K562 (cell line): ENCODE measurements at regions not wholly inside any gene's neighbourhood (a gene's known extent, or its start where the extent isn't known, plus 50 kb on each side); places are given as distances from the start of the nearest gene placed in this dataset.

Experiments used
- ATAC-seq: fragments of 200-7000 bp; cut with Tn5 transposase; 3 replicates; pipeline ENCODE4 v1.9.1; 2020; ENCODE audit warnings: moderate library complexity
- BruUV-seq: library from RNA; stranded (reverse); fragments of 400-500 nt; replicated peaks from 2 replicates; lab custom pipeline; 2021; lab: Mats Ljungman, UMichigan
- CTCF ChIA-PET: fragments of 300-600 bp; formaldehyde crosslinking; extraction: SDS; loops from one replicate; lab custom pipeline; 2021; ENCODE audit warnings: low intra/inter-chr PET ratio; lab: Yijun Ruan, JAX
- POLR2A ChIA-PET: fragments of 300-600, 350-650 bp; sonication (Branson Sonifier 250); formaldehyde crosslinking; extraction: SDS; loops from one replicate; lab custom pipeline; 2021; ENCODE audit warnings: antibody characterized with exemption, inconsistent platforms; lab: Yijun Ruan, JAX
- DNase-seq, 4 experiments: peaks; one replicate each; pipeline versions ENCODE4 v3.0.0 to v3.0.0-alpha.2; 2011 to 2018; ENCODE audit warnings: low spot score in 3 of 4, mixed read lengths in 3 of 4; ENCODE audit errors: extremely low read depth in 1 of 4
- FAIRE-seq: peaks from 2 replicates; lab custom pipeline; 2011; peaks lifted over from hg19 to GRCh38; lab: Jason Lieb, UNC
- H2AFZ ChIP-seq: 2 replicates; pipeline ENCODE4 v1.6.0; 2011; ENCODE audit warnings: low read depth, low read length, control low read depth, inconsistent platforms
- H3K27ac ChIP-seq: fragments of 200-600 bp; 3 replicates; pipeline ENCODE4 v1.8.0; 2011; ENCODE audit warnings: low read depth, mild to moderate bottlenecking, control low read depth, inconsistent platforms, low read length, moderate library complexity, mixed read lengths; ENCODE audit errors: extremely low read depth
- H3K27me3 ChIP-seq, 2 experiments: fragments of 300-600 bp in 1 of 2; 2 replicates in 1 of 2; 3 replicates in 1 of 2; pipeline versions ENCODE4 v1.6.0 to v1.8.0; 2011; ENCODE audit warnings: inconsistent platforms in 2 of 2, low read length in 2 of 2, mild to moderate bottlenecking in 1 of 2, mixed read lengths in 1 of 2, moderate library complexity in 1 of 2; ENCODE audit not compliant: control insufficient read depth in 2 of 2, insufficient read depth in 2 of 2
- H3K36me3 ChIP-seq: fragments of 300-600 bp; 3 replicates; pipeline ENCODE4 v1.8.0; 2011; ENCODE audit warnings: mild to moderate bottlenecking, low read length, inconsistent platforms; ENCODE audit not compliant: control insufficient read depth, insufficient read depth
- H3K4me1 ChIP-seq, 2 experiments: fragments of 200-600 bp in 1 of 2; replicated peaks in 1 of 2; 2 replicates in 1 of 2; 3 replicates in 1 of 2; pipeline versions ENCODE4 v1.5.1 to v1.8.0; 2011; ENCODE audit warnings: inconsistent platforms in 2 of 2, low read length in 2 of 2, mild to moderate bottlenecking in 1 of 2, mixed read lengths in 1 of 2, moderate library complexity in 1 of 2; ENCODE audit not compliant: control insufficient read depth in 2 of 2, insufficient read depth in 2 of 2
- H3K4me2 ChIP-seq: 2 replicates; pipeline ENCODE4 v1.6.1; 2011; ENCODE audit warnings: low read length, control low read depth, inconsistent platforms, mixed read lengths; ENCODE audit not compliant: insufficient read depth
- H3K4me3 ChIP-seq: fragments of 200-600 bp; sonication (generic), shearing (Covaris generic); 2 replicates; pipeline ENCODE4 v1.5.1; 2016; ENCODE audit warnings: control low read depth, inconsistent platforms
- H3K79me2 ChIP-seq: fragments of 200-600 bp; 3 replicates; pipeline ENCODE4 v1.8.0; 2011; ENCODE audit warnings: low read length, inconsistent platforms; ENCODE audit not compliant: control insufficient read depth, insufficient read depth
- H3K9ac ChIP-seq, 2 experiments: 2 replicates each; pipeline versions ENCODE4 v1.6.0 to v1.6.1; 2011; ENCODE audit warnings: low read depth in 2 of 2, low read length in 2 of 2, control low read depth in 1 of 2, inconsistent platforms in 1 of 2, mild to moderate bottlenecking in 1 of 2, mixed read lengths in 1 of 2; ENCODE audit not compliant: insufficient read depth in 1 of 2
- H3K9me1 ChIP-seq: one replicate; pipeline ENCODE4 v1.6.0; 2011; ENCODE audit warnings: inconsistent platforms, mild to moderate bottlenecking, low read length, moderate library complexity; ENCODE audit not compliant: control insufficient read depth, insufficient read depth
- H3K9me3 ChIP-seq: replicated peaks from 2 replicates; pipeline ENCODE4 v1.5.1; 2011; ENCODE audit warnings: low read depth, low read length, inconsistent platforms; ENCODE audit not compliant: control insufficient read depth, insufficient read depth
- H4K20me1 ChIP-seq: replicated peaks from 2 replicates; pipeline ENCODE4 v1.6.1; 2011; ENCODE audit warnings: low read length, inconsistent platforms, mixed read lengths; ENCODE audit not compliant: control insufficient read depth, insufficient read depth
- CREBBP ChIP-seq: IDR thresholded peaks from one replicate; pipeline ENCODE4 v1.6.1; 2012; ENCODE audit warnings: low read depth, mild to moderate bottlenecking, control low read depth, inconsistent platforms, low read length
- DACH1 ChIP-seq: fragments of 450-650 bp; IDR thresholded peaks from 2 replicates; pipeline ENCODE4 v1.6.1; 2018; ENCODE audit not compliant: partially characterized antibody
- HDAC6 ChIP-seq: IDR thresholded peaks from 2 replicates; pipeline ENCODE4 v1.6.1; 2012; ENCODE audit warnings: low read depth, mild to moderate bottlenecking, control low read depth, inconsistent platforms, low read length, moderate library complexity
- HMGN3 ChIP-seq: IDR thresholded peaks from 2 replicates; pipeline ENCODE4 v1.6.1; 2011; ENCODE audit warnings: borderline replicate concordance, low read depth, mild to moderate bottlenecking, mixed read lengths, low read length; ENCODE audit not compliant: insufficient read length; ENCODE audit errors: extremely low read depth
- ZNF134 ChIP-seq: fragments of 250-450 bp; sonication (Bioruptor Pico); conservative IDR thresholded peaks from 2 replicates; pipeline ENCODE4 v1.4.0; 2020
- WGBS: fragments of 100-300 bp; shearing (Covaris generic); methylation state at CpG from one replicate; pipeline ENCODE4 v1.1.6; 2016; ENCODE audit warnings: low coverage, mixed read lengths; ENCODE audit not compliant: insufficient coverage; ENCODE audit errors: missing lambda C conversion rate; 5-methylcytosine and 5-hydroxymethylcytosine counted together
- in situ Hi-C: fragments of 300-500 bp; cut with MboI; formaldehyde crosslinking; loops from 4 replicates; pipeline ENCODE4 v1.15.0; 2018; ENCODE audit warnings: inconsistent platforms, mixed read lengths
- intact Hi-C: fragments of 100-400 bp; cut with micrococcal nuclease; formaldehyde crosslinking; loops from 2 replicates; pipeline ENCODE4 v1.14.2; 2022
- TF ChIP-seq, protein P1 (sequence below): fragments of 250-450 bp; sonication (Bioruptor Pico); IDR thresholded peaks from 2 replicates; pipeline ENCODE4 v1.5.0; 2020; ENCODE audit warnings: mild to moderate bottlenecking, borderline replicate concordance
- TF ChIP-seq, protein P2 (sequence below): fragments of 450-650 bp; IDR thresholded peaks from 2 replicates; pipeline ENCODE4 v1.6.1; 2016; ENCODE audit warnings: antibody characterized with exemption

DNA sequence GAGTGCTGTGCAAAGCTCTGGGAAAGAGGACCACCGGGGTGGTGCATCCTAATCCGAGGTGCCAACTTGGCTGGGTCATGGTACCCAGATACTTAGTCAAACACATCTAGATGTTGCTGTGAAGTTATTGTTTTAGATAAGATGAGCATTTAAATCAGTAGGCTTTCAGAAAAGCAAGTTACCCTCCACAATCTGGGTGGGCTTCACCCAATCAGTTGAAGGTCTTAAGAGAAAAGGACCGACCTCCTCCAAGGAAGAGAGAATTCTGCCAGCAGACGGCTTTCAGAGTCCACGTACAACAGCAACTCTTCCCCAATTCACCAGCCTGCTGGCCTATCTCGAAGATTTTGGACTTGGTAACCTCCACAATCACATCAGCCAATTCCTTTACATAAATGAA is 338.1 kb downstream of the C16orf95 start:
- FAIRE-seq (no peak), DNase-seq (no peak), ATAC-seq (no peak)
- H2AFZ ChIP-seq, result no peak overlapping the region
- H3K36me3 ChIP-seq, result no peaks in the 10 kb centered on the region
- in situ Hi-C loops (no loop called here), intact Hi-C loops (no loop called here)
- H3K9ac ChIP-seq, result no peak overlapping the region
- POLR2A ChIA-PET, result no interaction called here
- 0 out of 2 replicates have a peak, but pooled peaks cover 4% of the 10 kb centered on the region for H4K20me1 ChIP-seq
- peak; percentile 78 for TF ChIP-seq ZNF134 (CRISPR knock-in tag)
- TF ChIP-seq, protein P1, sequence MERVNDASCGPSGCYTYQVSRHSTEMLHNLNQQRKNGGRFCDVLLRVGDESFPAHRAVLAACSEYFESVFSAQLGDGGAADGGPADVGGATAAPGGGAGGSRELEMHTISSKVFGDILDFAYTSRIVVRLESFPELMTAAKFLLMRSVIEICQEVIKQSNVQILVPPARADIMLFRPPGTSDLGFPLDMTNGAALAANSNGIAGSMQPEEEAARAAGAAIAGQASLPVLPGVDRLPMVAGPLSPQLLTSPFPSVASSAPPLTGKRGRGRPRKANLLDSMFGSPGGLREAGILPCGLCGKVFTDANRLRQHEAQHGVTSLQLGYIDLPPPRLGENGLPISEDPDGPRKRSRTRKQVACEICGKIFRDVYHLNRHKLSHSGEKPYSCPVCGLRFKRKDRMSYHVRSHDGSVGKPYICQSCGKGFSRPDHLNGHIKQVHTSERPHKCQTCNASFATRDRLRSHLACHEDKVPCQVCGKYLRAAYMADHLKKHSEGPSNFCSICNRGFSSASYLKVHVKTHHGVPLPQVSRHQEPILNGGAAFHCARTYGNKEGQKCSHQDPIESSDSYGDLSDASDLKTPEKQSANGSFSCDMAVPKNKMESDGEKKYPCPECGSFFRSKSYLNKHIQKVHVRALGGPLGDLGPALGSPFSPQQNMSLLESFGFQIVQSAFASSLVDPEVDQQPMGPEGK, result no peak
- no TSS peak for BruUV-seq
- WGBS, result 1% methylated on average over 6 of the region's 6 CpGs
- no peaks in the 10 kb centered on the region; a peak in 1 of 5 replicates for H3K4me1 ChIP-seq
- CTCF ChIA-PET, result no interaction called here
- peaks cover 0 to 5% of the 10 kb centered on the region in 2 experiments; a peak in 3 of 5 replicates for H3K27me3 ChIP-seq
- H3K79me2 ChIP-seq, result no peaks in the 10 kb centered on the region
- no peak overlapping the region for H3K4me3 ChIP-seq
- H3K4me2 ChIP-seq, result no peak overlapping the region
- no peaks in the 10 kb centered on the region for H3K9me3 ChIP-seq
- no peaks in the 10 kb centered on the region for H3K9me1 ChIP-seq
- no peak overlapping the region for H3K27ac ChIP-seq

DNA sequence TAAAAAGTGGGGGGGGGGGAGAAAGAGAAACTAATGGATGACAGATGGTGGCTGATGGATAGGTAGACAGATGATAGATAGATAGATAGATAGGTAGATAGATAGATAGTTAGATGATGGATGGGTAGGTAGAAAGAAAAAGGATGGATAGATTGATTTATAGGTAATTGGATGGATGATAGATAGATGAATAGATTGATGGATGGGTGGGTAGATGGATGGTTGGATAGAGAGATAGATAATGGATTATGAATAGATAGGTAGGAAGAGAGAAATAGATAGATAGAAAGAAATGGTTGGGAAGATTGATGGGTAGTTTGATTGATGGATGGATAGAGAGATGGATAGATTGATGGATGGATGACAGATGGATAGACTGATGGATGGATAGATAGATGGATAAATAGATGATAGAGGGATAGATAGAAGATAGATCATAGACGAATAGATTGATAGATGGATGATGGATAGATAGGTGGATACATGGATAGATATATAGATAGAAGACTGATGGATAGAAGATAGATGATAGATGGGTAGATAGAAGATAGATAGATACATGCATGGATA is 337.1 kb downstream of the C16orf95 start:
- intact Hi-C loops, result no loop called here
- Histone ChIP-seq H3K27me3 (peaks cover 0 to 5% of the 10 kb centered on the region in 2 experiments; a peak in 2 of 5 replicates), H2AFZ (no peak overlapping the region), H3K9me1 (no peaks in the 10 kb centered on the region), H3K27ac (no peak overlapping the region), H3K4me2 (no peak overlapping the region), H3K4me1 (no peaks in the 10 kb centered on the region; a peak in 1 of 5 replicates), H3K9ac (no peak overlapping the region), H3K4me3 (no peak overlapping the region), H3K79me2 (no peaks in the 10 kb centered on the region), H3K36me3 (no peaks in the 10 kb centered on the region), H3K9me3 (no peaks in the 10 kb centered on the region), H4K20me1 (0 out of 2 replicates have a peak, but pooled peaks cover 4% of the 10 kb centered on the region)
- 0% methylated on average over 1 of the region's 1 CpG for WGBS
- TF ChIP-seq HDAC6 (no peak), HMGN3 (no peak), DACH1 (peak; percentile 7), CREBBP (peak; percentile 66)
- TF ChIP-seq, protein P2, sequence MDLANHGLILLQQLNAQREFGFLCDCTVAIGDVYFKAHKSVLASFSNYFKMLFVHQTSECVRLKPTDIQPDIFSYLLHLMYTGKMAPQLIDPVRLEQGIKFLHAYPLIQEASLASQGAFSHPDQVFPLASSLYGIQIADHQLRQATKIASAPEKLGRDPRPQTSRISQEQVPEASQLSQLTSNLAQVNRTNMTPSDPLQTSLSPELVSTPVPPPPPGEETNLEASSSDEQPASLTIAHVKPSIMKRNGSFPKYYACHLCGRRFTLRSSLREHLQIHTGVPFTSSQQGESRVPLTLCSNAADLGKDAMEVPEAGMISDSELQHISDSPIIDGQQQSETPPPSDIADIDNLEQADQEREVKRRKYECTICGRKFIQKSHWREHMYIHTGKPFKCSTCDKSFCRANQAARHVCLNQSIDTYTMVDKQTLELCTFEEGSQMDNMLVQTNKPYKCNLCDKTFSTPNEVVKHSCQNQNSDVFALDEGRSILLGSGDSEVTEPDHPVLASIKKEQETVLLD, result 0 out of 2 replicates have a peak, but pooled peaks have one; percentile 26
- no TSS peak for BruUV-seq
- in situ Hi-C loops, result no loop called here
- ChIA-PET POLR2A (interaction anchor here (1.0 kb wide), 1 partner anchor 21 kb away, joined by 3 read pairs; no protein-coding TSS in a partner anchor), CTCF (no interaction called here)
- ATAC-seq, result no peak
- no peak for FAIRE-seq
- no peak for DNase-seq
